ENCODE measurements at regions not wholly inside any gene's neighbourhood (a gene's known extent, or its start where the extent isn't known, plus 50 kb on each side); places are given as distances from the start of the nearest gene placed in this dataset.

DNA sequence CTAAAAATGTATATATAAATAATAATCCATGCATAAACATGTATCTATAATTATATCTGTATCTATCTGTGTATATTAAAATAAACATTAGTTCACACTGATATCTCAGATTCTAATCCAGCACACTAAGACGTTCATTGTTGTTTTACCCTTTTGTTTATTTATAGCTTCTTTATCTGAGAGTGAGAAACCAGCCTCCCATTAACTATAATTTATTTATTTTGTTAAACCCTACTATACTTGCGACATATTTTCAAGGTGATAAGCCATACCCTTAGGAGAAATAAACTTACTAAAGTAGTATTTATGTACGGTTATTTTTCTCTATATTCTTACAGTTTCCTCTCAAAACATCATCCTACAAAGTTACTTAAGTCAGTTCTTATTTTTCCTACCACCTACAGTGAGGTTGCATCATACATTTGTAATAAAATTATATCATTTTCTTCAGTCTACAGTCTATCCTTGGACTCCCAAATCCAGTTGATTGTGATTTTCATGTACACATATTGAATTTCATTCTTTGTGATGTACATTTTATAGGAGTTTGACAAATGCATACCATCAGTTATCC is 726.4 kb upstream of the FAM174A start:
- ATAC-seq = no peak
- TF ChIP-seq ISL1 (CRISPR knock-in tag; IDR thresholded peaks at IDR 0.05) (no peak), RARB (CRISPR knock-in tag; IDR thresholded peaks at IDR 0.05) (no peak), ZFP30 (CRISPR knock-in tag; IDR thresholded peaks at IDR 0.05) (no peak), GLIS3 (CRISPR knock-in tag; IDR thresholded peaks at IDR 0.05) (no peak), ZNF565 (CRISPR knock-in tag; conservative IDR thresholded peaks at IDR 0.05; ENCODE audit: low read depth) (no peak), SNAI2 (CRISPR knock-in tag; IDR thresholded peaks at IDR 0.05) (no peak), OSR1 (CRISPR knock-in tag; IDR thresholded peaks at IDR 0.05) (no peak), ARNTL (CRISPR knock-in tag; IDR thresholded peaks at IDR 0.05; ENCODE audit: borderline replicate concordance, low read depth) (no peak), PPARA (CRISPR knock-in tag; IDR thresholded peaks at IDR 0.05; ENCODE audit: borderline replicate concordance) (no peak)
- TF ChIP-seq, protein P1, sequence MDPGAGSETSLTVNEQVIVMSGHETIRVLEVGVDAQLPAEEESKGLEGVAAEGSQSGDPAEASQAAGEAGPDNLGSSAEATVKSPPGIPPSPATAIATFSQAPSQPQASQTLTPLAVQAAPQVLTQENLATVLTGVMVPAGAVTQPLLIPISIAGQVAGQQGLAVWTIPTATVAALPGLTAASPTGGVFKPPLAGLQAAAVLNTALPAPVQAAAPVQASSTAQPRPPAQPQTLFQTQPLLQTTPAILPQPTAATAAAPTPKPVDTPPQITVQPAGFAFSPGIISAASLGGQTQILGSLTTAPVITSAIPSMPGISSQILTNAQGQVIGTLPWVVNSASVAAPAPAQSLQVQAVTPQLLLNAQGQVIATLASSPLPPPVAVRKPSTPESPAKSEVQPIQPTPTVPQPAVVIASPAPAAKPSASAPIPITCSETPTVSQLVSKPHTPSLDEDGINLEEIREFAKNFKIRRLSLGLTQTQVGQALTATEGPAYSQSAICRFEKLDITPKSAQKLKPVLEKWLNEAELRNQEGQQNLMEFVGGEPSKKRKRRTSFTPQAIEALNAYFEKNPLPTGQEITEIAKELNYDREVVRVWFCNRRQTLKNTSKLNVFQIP (CRISPR knock-in tag; IDR thresholded peaks at IDR 0.05; ENCODE audit: borderline replicate concordance, low read depth) = no peak
- TF ChIP-seq, protein P2, sequence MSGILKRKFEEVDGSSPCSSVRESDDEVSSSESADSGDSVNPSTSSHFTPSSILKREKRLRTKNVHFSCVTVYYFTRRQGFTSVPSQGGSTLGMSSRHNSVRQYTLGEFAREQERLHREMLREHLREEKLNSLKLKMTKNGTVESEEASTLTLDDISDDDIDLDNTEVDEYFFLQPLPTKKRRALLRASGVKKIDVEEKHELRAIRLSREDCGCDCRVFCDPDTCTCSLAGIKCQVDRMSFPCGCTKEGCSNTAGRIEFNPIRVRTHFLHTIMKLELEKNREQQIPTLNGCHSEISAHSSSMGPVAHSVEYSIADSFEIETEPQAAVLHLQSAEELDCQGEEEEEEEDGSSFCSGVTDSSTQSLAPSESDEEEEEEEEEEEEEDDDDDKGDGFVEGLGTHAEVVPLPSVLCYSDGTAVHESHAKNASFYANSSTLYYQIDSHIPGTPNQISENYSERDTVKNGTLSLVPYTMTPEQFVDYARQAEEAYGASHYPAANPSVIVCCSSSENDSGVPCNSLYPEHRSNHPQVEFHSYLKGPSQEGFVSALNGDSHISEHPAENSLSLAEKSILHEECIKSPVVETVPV (CRISPR knock-in tag; IDR thresholded peaks at IDR 0.05) = no peak

DNA sequence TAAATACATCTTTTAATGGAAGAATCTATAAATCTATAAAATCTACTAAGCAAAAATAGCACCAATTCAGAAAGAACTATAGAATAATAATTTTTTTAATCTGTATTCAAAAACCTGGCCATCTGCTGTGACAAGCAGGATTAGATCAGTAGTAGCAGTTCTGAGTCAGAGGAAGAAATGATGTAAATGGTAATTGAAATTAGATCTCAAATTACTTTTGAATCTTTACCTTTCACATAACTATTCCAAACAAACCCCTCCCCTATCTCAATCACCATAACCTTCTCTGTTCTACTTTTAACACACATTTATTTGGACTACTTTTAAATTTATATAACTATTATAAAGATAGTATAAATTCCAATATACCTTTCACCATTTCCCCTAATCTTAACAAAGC is 727.8 kb upstream of the FAM174A start:
- TF ChIP-seq ZNF8 (CRISPR knock-in tag; IDR thresholded peaks at IDR 0.05) = no peak
- no peak for ATAC-seq

DNA sequence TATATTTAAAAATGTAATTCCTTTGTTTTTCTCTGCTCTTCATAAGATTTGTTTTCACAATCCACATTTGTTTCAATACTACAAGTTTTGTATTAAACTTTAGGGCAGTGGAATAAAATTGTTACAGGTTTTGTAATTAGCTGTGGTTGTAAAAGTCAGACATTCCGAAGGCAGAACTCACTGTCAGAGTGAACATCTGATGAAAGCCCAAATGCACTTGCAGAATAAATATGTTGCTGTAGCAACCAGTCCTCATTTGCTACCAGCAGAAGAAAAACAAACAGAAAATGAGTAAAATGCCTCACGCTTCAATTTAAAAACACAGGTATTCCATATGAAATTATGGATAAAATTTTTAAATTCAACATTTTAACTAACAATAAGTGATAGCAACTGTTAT is 740.1 kb upstream of the FAM174A start:
- ATAC-seq = no peak
- no peak for TF ChIP-seq GLIS3 (CRISPR knock-in tag; IDR thresholded peaks at IDR 0.05)
- TF ChIP-seq ESRRG (CRISPR knock-in tag; IDR thresholded peaks at IDR 0.05) = no peak
- TF ChIP-seq ARNTL (CRISPR knock-in tag; IDR thresholded peaks at IDR 0.05; ENCODE audit: borderline replicate concordance, low read depth) = no peak
- TF ChIP-seq CSDC2 (CRISPR knock-in tag; IDR thresholded peaks at IDR 0.05) = no peak
- TF ChIP-seq, protein P2 (CRISPR knock-in tag; IDR thresholded peaks at IDR 0.05) = no peak
- no peak for TF ChIP-seq ZNF8 (CRISPR knock-in tag; IDR thresholded peaks at IDR 0.05)
- no peak for TF ChIP-seq ISL1 (CRISPR knock-in tag; IDR thresholded peaks at IDR 0.05)
- TF ChIP-seq ZFP30 (CRISPR knock-in tag; IDR thresholded peaks at IDR 0.05) = no peak
- TF ChIP-seq ZC3H10 (CRISPR knock-in tag; IDR thresholded peaks at IDR 0.05) = no peak
- no peak for TF ChIP-seq TCF4 (CRISPR knock-in tag; IDR thresholded peaks at IDR 0.05; ENCODE audit: borderline replicate concordance)
- no peak for TF ChIP-seq BACH2 (CRISPR knock-in tag; IDR thresholded peaks at IDR 0.05; ENCODE audit: borderline replicate concordance)
- no peak for TF ChIP-seq ZNF70 (CRISPR knock-in tag; IDR thresholded peaks at IDR 0.05)
- TF ChIP-seq, protein P3, sequence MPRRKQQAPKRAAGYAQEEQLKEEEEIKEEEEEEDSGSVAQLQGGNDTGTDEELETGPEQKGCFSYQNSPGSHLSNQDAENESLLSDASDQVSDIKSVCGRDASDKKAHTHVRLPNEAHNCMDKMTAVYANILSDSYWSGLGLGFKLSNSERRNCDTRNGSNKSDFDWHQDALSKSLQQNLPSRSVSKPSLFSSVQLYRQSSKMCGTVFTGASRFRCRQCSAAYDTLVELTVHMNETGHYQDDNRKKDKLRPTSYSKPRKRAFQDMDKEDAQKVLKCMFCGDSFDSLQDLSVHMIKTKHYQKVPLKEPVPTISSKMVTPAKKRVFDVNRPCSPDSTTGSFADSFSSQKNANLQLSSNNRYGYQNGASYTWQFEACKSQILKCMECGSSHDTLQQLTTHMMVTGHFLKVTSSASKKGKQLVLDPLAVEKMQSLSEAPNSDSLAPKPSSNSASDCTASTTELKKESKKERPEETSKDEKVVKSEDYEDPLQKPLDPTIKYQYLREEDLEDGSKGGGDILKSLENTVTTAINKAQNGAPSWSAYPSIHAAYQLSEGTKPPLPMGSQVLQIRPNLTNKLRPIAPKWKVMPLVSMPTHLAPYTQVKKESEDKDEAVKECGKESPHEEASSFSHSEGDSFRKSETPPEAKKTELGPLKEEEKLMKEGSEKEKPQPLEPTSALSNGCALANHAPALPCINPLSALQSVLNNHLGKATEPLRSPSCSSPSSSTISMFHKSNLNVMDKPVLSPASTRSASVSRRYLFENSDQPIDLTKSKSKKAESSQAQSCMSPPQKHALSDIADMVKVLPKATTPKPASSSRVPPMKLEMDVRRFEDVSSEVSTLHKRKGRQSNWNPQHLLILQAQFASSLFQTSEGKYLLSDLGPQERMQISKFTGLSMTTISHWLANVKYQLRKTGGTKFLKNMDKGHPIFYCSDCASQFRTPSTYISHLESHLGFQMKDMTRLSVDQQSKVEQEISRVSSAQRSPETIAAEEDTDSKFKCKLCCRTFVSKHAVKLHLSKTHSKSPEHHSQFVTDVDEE (CRISPR knock-in tag; IDR thresholded peaks at IDR 0.05) = no peak
- no peak for TF ChIP-seq TOX (CRISPR knock-in tag; IDR thresholded peaks at IDR 0.05; ENCODE audit: borderline replicate concordance)
- TF ChIP-seq, protein P4, sequence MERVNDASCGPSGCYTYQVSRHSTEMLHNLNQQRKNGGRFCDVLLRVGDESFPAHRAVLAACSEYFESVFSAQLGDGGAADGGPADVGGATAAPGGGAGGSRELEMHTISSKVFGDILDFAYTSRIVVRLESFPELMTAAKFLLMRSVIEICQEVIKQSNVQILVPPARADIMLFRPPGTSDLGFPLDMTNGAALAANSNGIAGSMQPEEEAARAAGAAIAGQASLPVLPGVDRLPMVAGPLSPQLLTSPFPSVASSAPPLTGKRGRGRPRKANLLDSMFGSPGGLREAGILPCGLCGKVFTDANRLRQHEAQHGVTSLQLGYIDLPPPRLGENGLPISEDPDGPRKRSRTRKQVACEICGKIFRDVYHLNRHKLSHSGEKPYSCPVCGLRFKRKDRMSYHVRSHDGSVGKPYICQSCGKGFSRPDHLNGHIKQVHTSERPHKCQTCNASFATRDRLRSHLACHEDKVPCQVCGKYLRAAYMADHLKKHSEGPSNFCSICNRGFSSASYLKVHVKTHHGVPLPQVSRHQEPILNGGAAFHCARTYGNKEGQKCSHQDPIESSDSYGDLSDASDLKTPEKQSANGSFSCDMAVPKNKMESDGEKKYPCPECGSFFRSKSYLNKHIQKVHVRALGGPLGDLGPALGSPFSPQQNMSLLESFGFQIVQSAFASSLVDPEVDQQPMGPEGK (CRISPR knock-in tag; IDR thresholded peaks at IDR 0.05; ENCODE audit: borderline replicate concordance) = no peak
- TF ChIP-seq SNAI2 (CRISPR knock-in tag; IDR thresholded peaks at IDR 0.05) = no peak
- TF ChIP-seq PPARA (CRISPR knock-in tag; IDR thresholded peaks at IDR 0.05; ENCODE audit: borderline replicate concordance) = no peak
- TF ChIP-seq OSR1 (CRISPR knock-in tag; IDR thresholded peaks at IDR 0.05) = no peak

Data from SK-N-SH treated with all-trans-retinoic acid at 6 μM for 48 hours (cell line).